Tibial nerve (tissue), 4 donors: ENCODE measurements at regions not wholly inside any gene's neighbourhood (a gene's known extent, or its start where the extent isn't known, plus 50 kb on each side); places are given as distances from the start of the nearest gene placed in this dataset.

Experiments used
- EP300 ChIP-seq, 2 donors: sonication (generic); formaldehyde crosslinking; IDR thresholded peaks; one replicate each; pipeline ENCODE4 v1.6.1; 2017; ENCODE audit warnings: antibody characterized with exemption in 2 of 2, mild to moderate bottlenecking in 1 of 2
- POLR2A ChIP-seq, 2 donors: fragments of 450-650 bp; IDR thresholded peaks; one replicate each; pipeline ENCODE4 v1.6.1; 2017; ENCODE audit warnings: antibody characterized with exemption in 2 of 2, mild to moderate bottlenecking in 2 of 2, moderate library complexity in 2 of 2
- TF ChIP-seq, protein P1 (sequence below), 5 experiments: fragments of 200-600 bp in 3 of 5; fragments of 450-650 bp in 2 of 5; sonication (generic) in 3 of 5; IDR thresholded peaks; one replicate each; pipeline ENCODE4 v1.5.1; 2016 to 2019; ENCODE audit warnings: antibody characterized with exemption in 5 of 5, mild to moderate bottlenecking in 3 of 5, moderate library complexity in 2 of 5

DNA sequence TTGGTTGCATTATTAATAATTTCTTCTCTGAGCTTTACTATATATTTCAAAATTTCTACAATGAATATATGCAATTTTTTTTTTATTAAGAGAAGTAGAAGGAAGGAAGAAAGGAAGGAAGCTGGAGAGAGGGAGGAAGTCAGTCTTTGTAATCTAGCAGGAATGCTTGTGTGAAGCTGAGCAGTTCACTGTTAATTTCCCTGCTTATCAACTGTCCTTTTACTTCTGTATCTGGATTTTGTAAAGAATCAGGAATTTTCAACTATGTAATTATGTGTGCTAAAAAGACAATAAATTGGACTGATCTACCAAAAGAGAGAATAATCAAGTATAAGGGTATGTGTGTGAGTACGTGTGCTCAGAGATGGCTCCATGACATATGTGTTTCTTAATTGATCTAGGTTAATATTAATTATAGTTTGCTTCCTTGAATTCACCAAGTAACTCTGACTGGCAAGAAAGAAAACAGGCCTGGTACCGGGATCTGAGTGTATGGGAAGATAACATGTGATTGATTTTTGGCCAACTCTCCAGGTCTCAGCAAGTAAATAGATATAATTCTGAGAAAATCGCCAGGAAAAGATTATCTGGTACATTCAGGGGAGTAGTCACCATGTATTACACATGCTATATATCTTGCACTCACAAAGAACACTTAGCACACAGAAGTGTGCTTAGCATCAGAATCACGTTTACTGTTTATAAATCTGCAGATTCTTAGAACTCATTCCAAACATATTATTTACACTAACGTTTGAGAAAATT is 1758.8 kb upstream of the WWC1 start:
- TF ChIP-seq, protein P1, sequence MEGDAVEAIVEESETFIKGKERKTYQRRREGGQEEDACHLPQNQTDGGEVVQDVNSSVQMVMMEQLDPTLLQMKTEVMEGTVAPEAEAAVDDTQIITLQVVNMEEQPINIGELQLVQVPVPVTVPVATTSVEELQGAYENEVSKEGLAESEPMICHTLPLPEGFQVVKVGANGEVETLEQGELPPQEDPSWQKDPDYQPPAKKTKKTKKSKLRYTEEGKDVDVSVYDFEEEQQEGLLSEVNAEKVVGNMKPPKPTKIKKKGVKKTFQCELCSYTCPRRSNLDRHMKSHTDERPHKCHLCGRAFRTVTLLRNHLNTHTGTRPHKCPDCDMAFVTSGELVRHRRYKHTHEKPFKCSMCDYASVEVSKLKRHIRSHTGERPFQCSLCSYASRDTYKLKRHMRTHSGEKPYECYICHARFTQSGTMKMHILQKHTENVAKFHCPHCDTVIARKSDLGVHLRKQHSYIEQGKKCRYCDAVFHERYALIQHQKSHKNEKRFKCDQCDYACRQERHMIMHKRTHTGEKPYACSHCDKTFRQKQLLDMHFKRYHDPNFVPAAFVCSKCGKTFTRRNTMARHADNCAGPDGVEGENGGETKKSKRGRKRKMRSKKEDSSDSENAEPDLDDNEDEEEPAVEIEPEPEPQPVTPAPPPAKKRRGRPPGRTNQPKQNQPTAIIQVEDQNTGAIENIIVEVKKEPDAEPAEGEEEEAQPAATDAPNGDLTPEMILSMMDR (IDR thresholded peaks at IDR 0.05), result no peak
- TF ChIP-seq POLR2A (IDR thresholded peaks at IDR 0.05), result no peak
- TF ChIP-seq EP300 (IDR thresholded peaks at IDR 0.05), result no peak
